Ishikawa (cell line): ENCODE measurements at regions not wholly inside any gene's neighbourhood (a gene's known extent, or its start where the extent isn't known, plus 50 kb on each side); places are given as distances from the start of the nearest gene placed in this dataset.

Experiments
- EGR1 ChIP-seq: IDR thresholded peaks from 2 replicates; pipeline ENCODE4 v1.6.1; 2012
- EP300 ChIP-seq: IDR thresholded peaks from 2 replicates; pipeline ENCODE4 v1.6.1; 2012; ENCODE audit warnings: borderline replicate concordance
- NFIC ChIP-seq: IDR thresholded peaks from 2 replicates; pipeline ENCODE4 v1.6.1; 2012
- RAD21 ChIP-seq: IDR thresholded peaks from 2 replicates; pipeline ENCODE4 v1.6.1; 2012; ENCODE audit warnings: low read depth
- TAF1 ChIP-seq: IDR thresholded peaks from 2 replicates; pipeline ENCODE4 v1.6.1; 2012; ENCODE audit warnings: low read depth, mild to moderate bottlenecking
- TCF12 ChIP-seq: IDR thresholded peaks from 2 replicates; pipeline ENCODE4 v1.6.1; 2012; ENCODE audit warnings: low read depth
- TEAD4 ChIP-seq: IDR thresholded peaks from 2 replicates; pipeline ENCODE4 v1.6.1; 2012
- YY1 ChIP-seq: IDR thresholded peaks from 2 replicates; pipeline ENCODE4 v1.6.1; 2012; ENCODE audit warnings: low read depth
- ZBTB7A ChIP-seq: IDR thresholded peaks from 2 replicates; pipeline ENCODE4 v1.6.1; 2012; ENCODE audit warnings: low read depth

DNA sequence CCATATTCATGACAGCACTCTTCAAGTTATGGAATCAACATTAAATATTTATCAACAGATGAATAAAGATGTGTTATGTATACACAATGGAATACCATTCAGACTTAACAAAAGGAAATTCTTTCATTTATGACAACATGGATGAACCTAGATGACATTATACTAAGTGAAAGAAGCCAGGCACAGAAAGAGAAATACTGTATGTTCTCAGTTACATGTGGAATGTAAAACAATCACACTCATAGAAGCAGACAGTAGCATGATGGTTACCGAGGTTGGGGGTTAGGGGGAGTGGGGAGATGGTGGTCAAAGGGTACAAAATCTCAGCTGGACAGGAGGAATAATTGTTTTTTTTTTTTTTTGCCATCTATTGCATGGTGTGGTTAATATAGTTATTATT lies 431.9 kb downstream of the DMAC1 start:
- TF ChIP-seq EGR1 (no peak), ZBTB7A (no peak), YY1 (no peak), RAD21 (no peak), TAF1 (no peak), TEAD4 (no peak), TCF12 (no peak), EP300 (no peak), NFIC (no peak)
